ENCODE measurements at regions not wholly inside any gene's neighbourhood (a gene's known extent, or its start where the extent isn't known, plus 50 kb on each side); places are given as distances from the start of the nearest gene placed in this dataset.

DNA sequence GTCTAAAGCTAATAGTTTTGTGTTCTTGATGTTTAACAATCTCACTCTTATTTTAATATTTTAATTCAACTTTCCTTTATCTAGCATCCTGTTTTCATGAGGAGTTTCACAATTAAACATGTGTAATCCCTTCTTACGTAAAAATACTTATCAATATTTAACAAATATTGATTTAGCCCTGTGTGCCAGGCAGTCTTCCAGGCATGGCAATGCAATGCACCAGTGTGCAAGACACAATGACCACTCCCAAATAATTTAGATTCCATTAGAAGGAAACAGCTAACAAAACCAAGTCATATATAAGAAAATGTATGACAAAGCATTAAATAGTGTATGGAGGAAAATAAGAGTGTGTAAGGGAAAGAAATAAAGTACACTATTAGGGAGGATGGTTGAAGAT, 627.1 kb upstream of the ARPP21 start:
- H3F3A ChIP-seq (ENCODE audit: insufficient read depth, low read length, poor library complexity, severe bottlenecking), result no peaks in the 10 kb centered on the region

GRCh38 chr3:35028157-35028556, 611.2 kb upstream of the ARPP21 start:
- H2AFZ ChIP-seq (ENCODE audit: low read depth, low read length), result no peak overlapping the region
- H3K4me3 ChIP-seq (ENCODE audit: low read length), result no peak overlapping the region
- H3K4me2 ChIP-seq (ENCODE audit: low read length), result no peak overlapping the region
- H3K9ac ChIP-seq (ENCODE audit: low read length), result no peak overlapping the region
- H3K9me2 ChIP-seq (ENCODE audit: insufficient read depth, low read length), result no peaks in the 10 kb centered on the region
- TF ChIP-seq SMC3 (conservative IDR thresholded peaks at IDR 0.05; ENCODE audit: poor library complexity), result no peak
- no peak for TF ChIP-seq EP300 (conservative IDR thresholded peaks at IDR 0.05; ENCODE audit: poor library complexity, severe bottlenecking)
- no peak for TF ChIP-seq POLR2AphosphoS5 (IDR thresholded peaks at IDR 0.05)
- TF ChIP-seq, protein P1, sequence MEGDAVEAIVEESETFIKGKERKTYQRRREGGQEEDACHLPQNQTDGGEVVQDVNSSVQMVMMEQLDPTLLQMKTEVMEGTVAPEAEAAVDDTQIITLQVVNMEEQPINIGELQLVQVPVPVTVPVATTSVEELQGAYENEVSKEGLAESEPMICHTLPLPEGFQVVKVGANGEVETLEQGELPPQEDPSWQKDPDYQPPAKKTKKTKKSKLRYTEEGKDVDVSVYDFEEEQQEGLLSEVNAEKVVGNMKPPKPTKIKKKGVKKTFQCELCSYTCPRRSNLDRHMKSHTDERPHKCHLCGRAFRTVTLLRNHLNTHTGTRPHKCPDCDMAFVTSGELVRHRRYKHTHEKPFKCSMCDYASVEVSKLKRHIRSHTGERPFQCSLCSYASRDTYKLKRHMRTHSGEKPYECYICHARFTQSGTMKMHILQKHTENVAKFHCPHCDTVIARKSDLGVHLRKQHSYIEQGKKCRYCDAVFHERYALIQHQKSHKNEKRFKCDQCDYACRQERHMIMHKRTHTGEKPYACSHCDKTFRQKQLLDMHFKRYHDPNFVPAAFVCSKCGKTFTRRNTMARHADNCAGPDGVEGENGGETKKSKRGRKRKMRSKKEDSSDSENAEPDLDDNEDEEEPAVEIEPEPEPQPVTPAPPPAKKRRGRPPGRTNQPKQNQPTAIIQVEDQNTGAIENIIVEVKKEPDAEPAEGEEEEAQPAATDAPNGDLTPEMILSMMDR (IDR thresholded peaks at IDR 0.05; ENCODE audit: poor library complexity, severe bottlenecking), result no peak
- TF ChIP-seq TAF1 (IDR thresholded peaks at IDR 0.05; ENCODE audit: low read depth), result no peak
- no peaks in the 10 kb centered on the region for H3K36me3 ChIP-seq (ENCODE audit: insufficient read depth, low read length)
- no peaks in the 10 kb centered on the region for H3F3A ChIP-seq (ENCODE audit: insufficient read depth, low read length, poor library complexity, severe bottlenecking)
- no peak overlapping the region for H3K27ac ChIP-seq (ENCODE audit: low read length)
- H3K9me3 ChIP-seq (ENCODE audit: low read length), result no peaks in the 10 kb centered on the region
- no peaks in the 10 kb centered on the region for H3K27me3 ChIP-seq (ENCODE audit: insufficient read depth, low read depth, low read length)
- H4K20me1 ChIP-seq (ENCODE audit: insufficient read depth), result no peaks in the 10 kb centered on the region
- H3K79me2 ChIP-seq (replicated peaks; ENCODE audit: insufficient read depth, low read length), result no peaks in the 10 kb centered on the region

More for the DNA sequence above, 627.1 kb upstream of the ARPP21 start:
- H3K79me2 ChIP-seq (replicated peaks; ENCODE audit: insufficient read depth, low read length), result no peaks in the 10 kb centered on the region
- no peaks in the 10 kb centered on the region for H3K9me2 ChIP-seq (ENCODE audit: insufficient read depth, low read length)
- TF ChIP-seq, protein P2, sequence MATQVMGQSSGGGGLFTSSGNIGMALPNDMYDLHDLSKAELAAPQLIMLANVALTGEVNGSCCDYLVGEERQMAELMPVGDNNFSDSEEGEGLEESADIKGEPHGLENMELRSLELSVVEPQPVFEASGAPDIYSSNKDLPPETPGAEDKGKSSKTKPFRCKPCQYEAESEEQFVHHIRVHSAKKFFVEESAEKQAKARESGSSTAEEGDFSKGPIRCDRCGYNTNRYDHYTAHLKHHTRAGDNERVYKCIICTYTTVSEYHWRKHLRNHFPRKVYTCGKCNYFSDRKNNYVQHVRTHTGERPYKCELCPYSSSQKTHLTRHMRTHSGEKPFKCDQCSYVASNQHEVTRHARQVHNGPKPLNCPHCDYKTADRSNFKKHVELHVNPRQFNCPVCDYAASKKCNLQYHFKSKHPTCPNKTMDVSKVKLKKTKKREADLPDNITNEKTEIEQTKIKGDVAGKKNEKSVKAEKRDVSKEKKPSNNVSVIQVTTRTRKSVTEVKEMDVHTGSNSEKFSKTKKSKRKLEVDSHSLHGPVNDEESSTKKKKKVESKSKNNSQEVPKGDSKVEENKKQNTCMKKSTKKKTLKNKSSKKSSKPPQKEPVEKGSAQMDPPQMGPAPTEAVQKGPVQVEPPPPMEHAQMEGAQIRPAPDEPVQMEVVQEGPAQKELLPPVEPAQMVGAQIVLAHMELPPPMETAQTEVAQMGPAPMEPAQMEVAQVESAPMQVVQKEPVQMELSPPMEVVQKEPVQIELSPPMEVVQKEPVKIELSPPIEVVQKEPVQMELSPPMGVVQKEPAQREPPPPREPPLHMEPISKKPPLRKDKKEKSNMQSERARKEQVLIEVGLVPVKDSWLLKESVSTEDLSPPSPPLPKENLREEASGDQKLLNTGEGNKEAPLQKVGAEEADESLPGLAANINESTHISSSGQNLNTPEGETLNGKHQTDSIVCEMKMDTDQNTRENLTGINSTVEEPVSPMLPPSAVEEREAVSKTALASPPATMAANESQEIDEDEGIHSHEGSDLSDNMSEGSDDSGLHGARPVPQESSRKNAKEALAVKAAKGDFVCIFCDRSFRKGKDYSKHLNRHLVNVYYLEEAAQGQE (IDR thresholded peaks at IDR 0.05; ENCODE audit: borderline replicate concordance), result no peak
- TF ChIP-seq, protein P1 (IDR thresholded peaks at IDR 0.05; ENCODE audit: poor library complexity, severe bottlenecking), result no peak
- no peak for TF ChIP-seq POLR2AphosphoS5 (IDR thresholded peaks at IDR 0.05)
- no peaks in the 10 kb centered on the region for H3K36me3 ChIP-seq (ENCODE audit: insufficient read depth, low read length)
- no peak overlapping the region for H3K9ac ChIP-seq (ENCODE audit: low read length)
- H2AFZ ChIP-seq (ENCODE audit: low read depth, low read length), result no peak overlapping the region
- no peaks in the 10 kb centered on the region for H4K20me1 ChIP-seq (ENCODE audit: insufficient read depth)
- H3K27me3 ChIP-seq (ENCODE audit: insufficient read depth, low read depth, low read length), result no peaks in the 10 kb centered on the region
- H3K4me2 ChIP-seq (ENCODE audit: low read length), result no peak overlapping the region
- no peaks in the 10 kb centered on the region for H3K9me3 ChIP-seq (ENCODE audit: low read length)
- no peak overlapping the region for H3K4me3 ChIP-seq (ENCODE audit: low read length)
- H3K27ac ChIP-seq (ENCODE audit: low read length), result no peak overlapping the region

Data from neural cell (in vitro differentiated cells).